Vagina (tissue), 2 donors: ENCODE measurements at regions not wholly inside any gene's neighbourhood (a gene's known extent, or its start where the extent isn't known, plus 50 kb on each side); places are given as distances from the start of the nearest gene placed in this dataset.

Source experiments
- CTCF ChIP-seq, 3 experiments: fragments of 450-650 bp in 2 of 3; fragments of 200-600 bp in 1 of 3; sonication (generic) in 1 of 3; IDR thresholded peaks; one replicate each; pipeline ENCODE4 v1.5.1; 2017 to 2019; ENCODE audit warnings: antibody characterized with exemption in 3 of 3, mild to moderate bottlenecking in 2 of 3, moderate library complexity in 2 of 3
- POLR2A ChIP-seq, 2 donors: fragments of 450-650 bp; IDR thresholded peaks; one replicate each; pipeline ENCODE4 v1.6.1; 2017; ENCODE audit warnings: antibody characterized with exemption in 2 of 2, mild to moderate bottlenecking in 2 of 2, moderate library complexity in 2 of 2
- POLR2AphosphoS5 ChIP-seq, 2 donors: sonication (generic); formaldehyde crosslinking; IDR thresholded peaks; one replicate each; pipeline ENCODE4 v1.9.0; 2017; ENCODE audit warnings: antibody characterized with exemption in 2 of 2, mild to moderate bottlenecking in 2 of 2, low read depth in 1 of 2; ENCODE audit not compliant: insufficient read depth in 1 of 2

GRCh38 chr6:153873541-153873940 is 165.5 kb upstream of the OPRM1 start:
- TF ChIP-seq CTCF (IDR thresholded peaks at IDR 0.05): no peak
- TF ChIP-seq POLR2AphosphoS5 (IDR thresholded peaks at IDR 0.05; ENCODE audit: insufficient read depth in 1 of 2, low read depth in 1 of 2): no peak
- no peak for TF ChIP-seq POLR2A (IDR thresholded peaks at IDR 0.05)
